ENCODE measurements at regions not wholly inside any gene's neighbourhood (a gene's known extent, or its start where the extent isn't known, plus 50 kb on each side); places are given as distances from the start of the nearest gene placed in this dataset.

DNA sequence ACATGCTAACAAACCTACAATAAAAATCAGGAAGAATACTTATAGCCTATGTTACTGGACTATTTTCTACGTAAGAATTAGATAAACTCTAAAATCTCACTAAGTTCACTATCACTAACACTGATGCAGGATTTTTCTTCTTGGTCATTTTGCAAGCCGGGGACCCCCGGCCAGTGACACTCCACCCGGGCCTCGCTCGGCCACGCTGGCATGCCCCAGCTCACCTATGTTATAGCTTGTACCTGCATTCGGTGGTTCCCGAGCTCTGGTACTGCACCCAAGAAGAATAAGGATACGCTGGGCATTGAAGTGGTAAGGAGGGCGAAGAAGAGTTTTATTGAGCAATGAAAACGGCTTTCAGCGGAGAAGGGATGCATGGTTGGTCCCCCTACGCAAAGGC, 245.3 kb upstream of the NBEA start:
- TF ChIP-seq, protein P1, sequence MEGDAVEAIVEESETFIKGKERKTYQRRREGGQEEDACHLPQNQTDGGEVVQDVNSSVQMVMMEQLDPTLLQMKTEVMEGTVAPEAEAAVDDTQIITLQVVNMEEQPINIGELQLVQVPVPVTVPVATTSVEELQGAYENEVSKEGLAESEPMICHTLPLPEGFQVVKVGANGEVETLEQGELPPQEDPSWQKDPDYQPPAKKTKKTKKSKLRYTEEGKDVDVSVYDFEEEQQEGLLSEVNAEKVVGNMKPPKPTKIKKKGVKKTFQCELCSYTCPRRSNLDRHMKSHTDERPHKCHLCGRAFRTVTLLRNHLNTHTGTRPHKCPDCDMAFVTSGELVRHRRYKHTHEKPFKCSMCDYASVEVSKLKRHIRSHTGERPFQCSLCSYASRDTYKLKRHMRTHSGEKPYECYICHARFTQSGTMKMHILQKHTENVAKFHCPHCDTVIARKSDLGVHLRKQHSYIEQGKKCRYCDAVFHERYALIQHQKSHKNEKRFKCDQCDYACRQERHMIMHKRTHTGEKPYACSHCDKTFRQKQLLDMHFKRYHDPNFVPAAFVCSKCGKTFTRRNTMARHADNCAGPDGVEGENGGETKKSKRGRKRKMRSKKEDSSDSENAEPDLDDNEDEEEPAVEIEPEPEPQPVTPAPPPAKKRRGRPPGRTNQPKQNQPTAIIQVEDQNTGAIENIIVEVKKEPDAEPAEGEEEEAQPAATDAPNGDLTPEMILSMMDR (IDR thresholded peaks at IDR 0.05) = no peak
- TF ChIP-seq POLR2A (IDR thresholded peaks at IDR 0.05) = no peak
- no peak for TF ChIP-seq EP300 (IDR thresholded peaks at IDR 0.05)

All from gastroesophageal sphincter (tissue), 3 donors.